H9 (cell line): ENCODE measurements at regions not wholly inside any gene's neighbourhood (a gene's known extent, or its start where the extent isn't known, plus 50 kb on each side); places are given as distances from the start of the nearest gene placed in this dataset.

ENCODE experiments used
- DNase-seq: peaks from one replicate; pipeline ENCODE4 v3.0.0-alpha.2; 2017
- H2AFZ ChIP-seq: one replicate; pipeline ENCODE4 v1.6.1; 2013; ENCODE audit warnings: mild to moderate bottlenecking, low read length, control low read depth, moderate library complexity
- H2AK5ac ChIP-seq: 2 replicates; pipeline ENCODE4 v1.6.1; 2013; ENCODE audit warnings: low read length, control low read depth, mixed read lengths; ENCODE audit not compliant: insufficient read length
- H2BK120ac ChIP-seq: one replicate; pipeline ENCODE4 v1.6.1; 2013; ENCODE audit warnings: low read depth, mild to moderate bottlenecking, low read length, control low read depth, inconsistent platforms; ENCODE audit not compliant: poor library complexity, severe bottlenecking
- H2BK12ac ChIP-seq: 2 replicates; pipeline ENCODE4 v1.6.1; 2013; ENCODE audit warnings: low read length, control low read depth, mixed read lengths, low read depth; ENCODE audit not compliant: insufficient read length
- H2BK15ac ChIP-seq: 2 replicates; pipeline ENCODE4 v1.6.1; 2013; ENCODE audit warnings: low read depth, low read length, control low read depth
- H2BK20ac ChIP-seq: one replicate; pipeline ENCODE4 v1.6.1; 2013; ENCODE audit warnings: low read depth, mild to moderate bottlenecking, low read length, control low read depth, inconsistent platforms; ENCODE audit not compliant: poor library complexity, severe bottlenecking
- H2BK5ac ChIP-seq: 2 replicates; pipeline ENCODE4 v1.6.1; 2013; ENCODE audit warnings: low read length, control low read depth, mixed read lengths; ENCODE audit not compliant: insufficient read length
- H3K14ac ChIP-seq: 2 replicates; pipeline ENCODE4 v1.6.1; 2013; ENCODE audit warnings: low read length, control low read depth; ENCODE audit not compliant: insufficient read depth
- H3K18ac ChIP-seq: 2 replicates; pipeline ENCODE4 v1.6.1; 2013; ENCODE audit warnings: low read depth, mild to moderate bottlenecking, mixed read lengths, low read length, control low read depth; ENCODE audit not compliant: insufficient read length
- H3K23ac ChIP-seq: 2 replicates; pipeline ENCODE4 v1.6.1; 2013; ENCODE audit warnings: low read length, control low read depth, mixed read lengths, low read depth; ENCODE audit not compliant: insufficient read length
- H3K23me2 ChIP-seq: 2 replicates; pipeline ENCODE4 v1.6.1; 2013; ENCODE audit warnings: low read depth, mild to moderate bottlenecking, mixed read lengths, low read length, control low read depth; ENCODE audit not compliant: insufficient read length, poor library complexity, severe bottlenecking
- H3K27ac ChIP-seq: 2 replicates; pipeline ENCODE4 v1.5.1; 2013; ENCODE audit warnings: low read length, control low read depth, mixed read lengths, low read depth; ENCODE audit not compliant: insufficient read length
- H3K27me3 ChIP-seq: 2 replicates; pipeline ENCODE4 v1.6.1; 2013; ENCODE audit warnings: low read length, control low read depth, inconsistent platforms; ENCODE audit not compliant: insufficient read depth
- H3K4ac ChIP-seq: 2 replicates; pipeline ENCODE4 v1.6.1; 2013; ENCODE audit warnings: low read depth, mild to moderate bottlenecking, control low read depth, inconsistent platforms, low read length, moderate library complexity
- H3K4me1 ChIP-seq: 2 replicates; pipeline ENCODE4 v1.6.1; 2013; ENCODE audit warnings: low read length, control low read depth, inconsistent platforms; ENCODE audit not compliant: insufficient read depth
- H3K4me2 ChIP-seq: 2 replicates; pipeline ENCODE4 v1.6.1; 2013; ENCODE audit warnings: low read length, control low read depth, mixed read lengths; ENCODE audit not compliant: insufficient read length, insufficient read depth
- H3K56ac ChIP-seq: 2 replicates; pipeline ENCODE4 v1.6.1; 2013; ENCODE audit warnings: low read depth, mild to moderate bottlenecking, mixed read lengths, low read length, control low read depth; ENCODE audit not compliant: insufficient read length
- H3K79me1 ChIP-seq: 2 replicates; pipeline ENCODE4 v1.6.1; 2013; ENCODE audit warnings: low read depth, mild to moderate bottlenecking, moderate library complexity, low read length, control low read depth, inconsistent platforms; ENCODE audit not compliant: insufficient read depth, poor library complexity, severe bottlenecking
- H3K79me2 ChIP-seq: 2 replicates; pipeline ENCODE4 v1.6.1; 2013; ENCODE audit warnings: low read length, control low read depth, inconsistent platforms; ENCODE audit not compliant: insufficient read depth
- H3K9ac ChIP-seq: 2 replicates; pipeline ENCODE4 v1.6.1; 2013; ENCODE audit warnings: low read length, control low read depth, mixed read lengths; ENCODE audit not compliant: insufficient read length; ENCODE audit errors: extremely low read depth
- H3K9me3 ChIP-seq: one replicate; pipeline ENCODE4 v1.6.1; 2013; ENCODE audit warnings: low read depth, low read length, inconsistent platforms; ENCODE audit not compliant: control insufficient read depth
- H3T11ph ChIP-seq: one replicate; pipeline ENCODE4 v1.6.1; 2013; ENCODE audit warnings: mild to moderate bottlenecking, low read length, control low read depth, inconsistent platforms
- H4K20me1 ChIP-seq: one replicate; pipeline ENCODE4 v1.6.1; 2013; ENCODE audit not compliant: control insufficient read depth, insufficient read length, insufficient read depth
- H4K5ac ChIP-seq: 2 replicates; pipeline ENCODE4 v1.6.1; 2013; ENCODE audit warnings: low read depth, mild to moderate bottlenecking, mixed read lengths, low read length, control low read depth; ENCODE audit not compliant: insufficient read length
- H4K8ac ChIP-seq: replicated peaks from 2 replicates; pipeline ENCODE4 v1.6.1; 2013; ENCODE audit warnings: low read length, control low read depth, mixed read lengths, low read depth; ENCODE audit not compliant: insufficient read length
- H4K91ac ChIP-seq: 2 replicates; pipeline ENCODE4 v1.6.1; 2013; ENCODE audit warnings: low read depth, mild to moderate bottlenecking, moderate library complexity, mixed read lengths, low read length, control low read depth; ENCODE audit not compliant: insufficient read length
- H3K27ac Mint-ChIP-seq, 3 experiments: 2 replicates in 2 of 3; 3 replicates in 1 of 3; pipeline ENCODE4 v1.8.0; 2020 to 2021; ENCODE audit warnings: mixed read lengths in 3 of 3, mild to moderate bottlenecking in 1 of 3, moderate library complexity in 1 of 3
- H3K27me3 Mint-ChIP-seq: 2 replicates; pipeline ENCODE4 v1.8.0; 2021; ENCODE audit warnings: low read depth, mild to moderate bottlenecking, moderate library complexity, mixed read lengths
- H3K36me3 Mint-ChIP-seq, 3 experiments: 2 replicates in 2 of 3; 3 replicates in 1 of 3; pipeline ENCODE4 v1.8.0; 2020 to 2021; ENCODE audit warnings: low read depth in 3 of 3, mixed read lengths in 3 of 3; ENCODE audit not compliant: insufficient read depth in 1 of 3
- H3K4me1 Mint-ChIP-seq, 2 experiments: 2 replicates each; pipeline ENCODE4 v1.8.0; 2020; ENCODE audit warnings: mixed read lengths in 2 of 2
- H3K4me3 Mint-ChIP-seq, 2 experiments: 2 replicates in 1 of 2; 3 replicates in 1 of 2; pipeline ENCODE4 v1.8.0; 2020 to 2021; ENCODE audit warnings: mild to moderate bottlenecking in 2 of 2, mixed read lengths in 2 of 2, moderate library complexity in 1 of 2
- H3K9me3 Mint-ChIP-seq, 2 experiments: 2 replicates in 1 of 2; 3 replicates in 1 of 2; pipeline ENCODE4 v1.8.0; 2020; ENCODE audit warnings: mild to moderate bottlenecking in 2 of 2, mixed read lengths in 2 of 2, moderate library complexity in 1 of 2
- CTCF ChIP-seq: fragments of 200-600 bp; sonication (generic); conservative IDR thresholded peaks from 3 replicates; pipeline ENCODE4 v1.8.0; 2021; ENCODE audit warnings: antibody characterized with exemption, mild to moderate bottlenecking
- WGBS: extraction: QIAGEN DNeasy Blood & Tissue Kit; methylation state at CpG from one replicate; pipeline ENCODE4 v1.1.7; 2013; ENCODE audit warnings: missing lambda C conversion rate, low lambda C conversion rate, mixed read lengths; ENCODE audit not compliant: insufficient read length; ENCODE audit errors: extremely low coverage; 5-methylcytosine and 5-hydroxymethylcytosine counted together

- Histone ChIP-seq H3K9me3 (no peaks in the 10 kb centered on the region), H4K20me1 (no peaks in the 10 kb centered on the region), H3K9ac (no peak overlapping the region), H2BK15ac (no peak overlapping the region), H2BK5ac (no peak overlapping the region), H2BK20ac (no peak overlapping the region), H3K56ac (no peak overlapping the region), H4K8ac (no peak overlapping the region), H3T11ph (no peak overlapping the region), H3K4me2 (no peak overlapping the region), H2AK5ac (no peak overlapping the region), H3K4ac (no peak overlapping the region), H3K23ac (no peak overlapping the region), H3K23me2 (no peaks in the 10 kb centered on the region), H3K4me1 (no peaks in the 10 kb centered on the region), H4K91ac (no peak overlapping the region), H2AFZ (no peak overlapping the region), H2BK120ac (no peak overlapping the region), H3K79me2 (no peaks in the 10 kb centered on the region), H2BK12ac (no peak overlapping the region), H3K18ac (no peak overlapping the region), H4K5ac (no peak overlapping the region), H3K79me1 (no peaks in the 10 kb centered on the region), H3K14ac (no peak overlapping the region), H3K27ac (no peak overlapping the region), H3K27me3 (no peaks in the 10 kb centered on the region)
- H3K9me3 Mint-ChIP-seq = peaks cover 0 to 2% of the 10 kb centered on the region in 2 experiments; a peak in 3 of 5 replicates
- no peak for DNase-seq
- H3K4me1 Mint-ChIP-seq = no peaks in the 10 kb centered on the region
- WGBS = no CpG with 5 or more reads among the region's 3 CpGs
- H3K27ac Mint-ChIP-seq = no peak overlapping the region
- no peaks in the 10 kb centered on the region for H3K27me3 Mint-ChIP-seq
- TF ChIP-seq CTCF = no peak
- H3K4me3 Mint-ChIP-seq = no peak overlapping the region
- H3K36me3 Mint-ChIP-seq = no peaks in the 10 kb centered on the region
Measured at GRCh38 chr2:34005901-34006300, 406.8 kb upstream of the FAM98A start.
